NCI-H82 (cell line): ENCODE measurements at regions not wholly inside any gene's neighbourhood (a gene's known extent, or its start where the extent isn't known, plus 50 kb on each side); places are given as distances from the start of the nearest gene placed in this dataset.

ENCODE experiments used
- DNase-seq: peaks from one replicate; lab custom pipeline; 2025; lab: John Stamatoyannopoulos, UW

DNA sequence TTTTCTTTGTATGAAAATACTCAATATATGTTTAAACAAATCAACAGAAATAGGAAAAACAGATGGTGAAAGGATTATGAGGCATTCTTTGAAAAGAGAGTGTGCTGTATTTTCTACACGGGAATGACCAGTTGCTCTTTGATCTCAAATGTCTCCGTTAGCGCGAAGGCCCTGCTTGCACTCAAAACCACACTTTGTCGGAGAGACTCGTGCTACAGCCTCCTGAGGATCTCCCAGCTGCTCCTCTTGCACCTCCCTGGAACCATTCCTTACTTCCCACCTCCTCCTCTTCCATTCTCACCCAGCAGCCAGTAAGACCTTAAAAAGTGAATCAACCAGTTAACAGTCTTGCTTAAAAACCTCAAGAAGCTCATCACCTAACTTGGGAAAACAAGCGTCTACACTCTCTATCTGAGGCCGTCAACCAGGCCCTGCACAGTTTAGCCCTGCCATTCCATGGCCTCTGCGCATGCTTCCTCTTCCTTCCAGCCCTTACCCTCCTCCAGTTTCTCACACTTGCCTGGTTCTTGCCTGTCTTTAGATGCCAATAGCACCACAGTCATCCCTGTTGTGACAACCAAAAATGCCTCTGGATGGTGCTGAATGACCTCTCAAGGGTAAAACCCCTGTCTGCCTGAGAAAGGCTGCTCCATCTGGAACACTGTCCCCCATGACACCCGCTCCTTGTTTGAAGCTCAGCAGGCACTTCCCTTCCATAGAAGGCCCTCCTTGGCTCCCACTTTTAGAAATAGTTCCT is 594.7 kb upstream of the WWC1 start:
- no peak for DNase-seq

DNA sequence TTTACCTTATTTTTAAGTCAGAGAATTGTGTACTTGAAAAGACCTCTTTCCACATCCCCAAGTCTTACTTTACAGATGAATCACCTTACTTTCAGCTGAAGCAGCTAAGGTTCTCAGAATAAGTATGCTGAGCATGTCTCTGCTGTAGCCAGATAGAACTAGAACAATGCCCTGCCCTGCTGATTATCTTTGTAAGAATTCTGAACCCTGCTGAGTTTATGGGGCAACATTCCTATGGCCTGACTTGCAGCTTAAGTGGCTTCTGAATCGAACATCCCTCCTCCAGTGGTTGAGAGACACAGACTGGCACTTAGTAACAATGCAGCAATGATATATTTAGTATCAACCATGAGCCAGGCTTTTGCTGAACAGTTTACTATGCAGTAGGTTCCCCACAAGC is 592.0 kb upstream of the WWC1 start:
- no peak for DNase-seq

DNA sequence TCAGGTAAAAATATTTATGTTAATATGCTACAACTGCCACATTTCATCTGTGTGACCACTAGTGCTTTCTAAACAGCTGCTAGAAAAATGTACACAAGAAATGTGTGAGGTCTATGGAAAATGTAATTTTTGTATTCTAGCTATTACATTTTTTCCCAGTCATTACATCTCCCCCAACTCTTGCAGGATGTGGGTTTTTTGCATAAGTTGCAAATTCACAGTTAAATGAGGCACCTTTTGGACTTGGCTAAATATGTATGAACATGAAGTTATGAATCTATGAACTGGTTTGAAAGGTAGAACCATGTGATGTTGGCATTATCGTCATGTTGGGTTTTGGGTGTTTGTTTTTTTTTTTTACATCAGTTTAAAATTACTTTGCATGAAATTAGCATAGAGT is 590.4 kb upstream of the WWC1 start:
- DNase-seq, result no peak

DNA sequence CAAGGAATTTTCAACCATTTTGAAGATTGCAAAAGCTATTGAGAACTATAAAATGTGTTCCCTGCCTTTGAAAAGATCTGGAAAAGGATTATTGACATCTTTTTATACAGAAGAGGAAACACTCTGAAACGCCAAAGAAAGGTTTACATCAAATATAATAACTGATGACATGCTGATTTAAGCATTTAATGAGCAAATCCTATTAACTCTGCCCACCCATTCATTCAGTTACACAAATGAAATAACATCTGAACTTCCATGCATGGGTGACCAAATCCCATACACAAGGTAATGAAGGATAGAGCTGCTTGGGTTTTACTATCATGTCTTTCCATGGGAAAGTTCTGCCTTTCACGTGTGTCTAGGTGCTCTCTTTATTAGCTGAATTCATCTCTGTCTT is 589.4 kb upstream of the WWC1 start:
- peak; percentile 74 for DNase-seq

DNA sequence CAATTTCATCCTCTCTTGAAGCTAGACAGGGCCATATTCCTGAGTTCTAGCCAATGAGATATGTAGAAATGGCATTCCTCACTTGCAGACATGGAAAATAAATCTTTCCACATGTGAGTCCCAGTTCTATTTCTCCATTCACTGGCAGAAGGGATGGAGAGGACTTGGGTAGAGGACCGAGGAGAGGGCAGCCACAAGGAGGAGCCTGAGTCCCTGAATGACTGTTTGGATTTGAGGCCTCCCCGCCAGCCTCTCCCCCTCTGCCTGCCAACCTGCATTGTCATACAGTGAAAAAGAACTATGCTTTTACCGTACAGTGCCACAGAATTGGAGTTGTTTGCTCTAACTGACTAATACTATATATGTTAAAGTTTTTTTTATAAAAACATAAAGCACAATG is 583.0 kb upstream of the WWC1 start:
- peak; percentile 1 for DNase-seq

DNA sequence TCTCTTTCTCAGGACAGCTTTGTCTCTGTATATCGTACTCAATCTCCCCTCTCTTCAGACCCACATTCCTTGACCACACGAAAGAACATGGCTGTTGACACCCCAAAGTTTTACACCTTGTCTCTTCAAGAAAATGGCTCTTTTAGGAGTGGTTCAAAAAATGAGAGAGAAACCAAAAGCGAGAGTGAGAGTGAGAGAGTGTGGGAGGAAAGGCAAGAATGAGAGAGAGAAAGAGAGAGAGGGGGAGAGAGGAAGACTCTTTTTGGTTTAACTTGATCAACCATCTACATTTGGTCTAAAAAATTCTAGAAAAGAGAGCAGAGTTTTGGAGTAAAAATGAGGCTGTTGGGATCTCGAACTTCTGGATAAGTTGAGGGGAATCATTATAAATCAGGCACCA is 581.8 kb upstream of the WWC1 start:
- no peak for DNase-seq

DNA sequence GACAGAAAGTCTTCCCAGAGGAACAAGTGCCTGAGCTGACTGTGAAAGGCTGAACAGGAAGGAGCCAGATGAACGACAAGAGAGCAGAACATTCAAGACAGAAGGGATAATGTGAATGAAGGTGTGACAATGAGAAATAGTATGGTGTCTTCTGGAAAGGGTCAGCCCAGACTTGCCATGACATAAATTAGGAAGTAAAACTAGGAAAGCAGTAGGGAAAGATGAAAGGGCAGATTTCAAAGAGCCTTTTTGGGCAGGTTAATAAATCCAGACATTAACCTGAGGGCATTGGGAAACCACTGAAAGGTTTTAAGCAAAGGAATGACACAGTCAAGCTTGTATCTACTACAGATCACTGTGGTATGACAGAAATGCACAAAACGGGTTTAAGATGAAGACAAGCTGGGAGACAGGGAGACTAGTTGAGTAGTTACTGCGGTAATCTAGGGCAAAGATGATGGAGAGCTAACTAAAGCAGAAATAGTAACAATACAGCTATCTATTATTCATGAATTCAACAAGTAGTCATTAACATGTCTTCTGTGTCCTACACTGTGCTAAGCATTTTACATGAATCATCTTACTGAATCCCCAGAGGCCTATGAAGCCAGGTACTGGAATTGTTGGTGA is 580.9 kb upstream of the WWC1 start:
- DNase-seq, result no peak

DNA sequence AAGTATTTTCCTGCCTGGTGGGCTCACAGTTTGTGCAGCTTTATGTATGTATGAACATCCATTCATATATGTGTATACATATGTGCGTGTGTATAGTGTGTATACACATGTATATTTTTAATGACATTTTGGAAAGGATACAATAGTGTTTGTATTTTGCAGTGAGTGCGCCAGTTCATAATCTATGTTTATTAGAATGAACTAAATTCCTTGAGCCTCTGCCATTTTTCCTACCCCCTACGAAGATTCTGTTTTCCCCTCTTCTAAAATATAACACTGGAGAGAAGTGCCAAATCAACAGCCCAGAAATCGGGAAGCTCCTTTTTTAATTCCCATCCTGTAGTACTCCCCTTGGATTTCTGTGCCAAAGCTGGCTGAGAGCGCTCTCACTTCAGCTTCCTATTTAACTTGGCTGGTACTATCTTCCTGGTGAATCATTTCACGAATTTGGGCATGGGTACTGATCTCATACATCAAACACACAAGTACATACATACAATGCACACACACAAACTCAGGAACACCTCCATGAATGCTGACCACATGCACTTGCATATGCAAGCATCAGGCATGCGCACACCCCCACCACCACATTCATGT is 578.4 kb upstream of the WWC1 start:
- DNase-seq, result no peak

DNA sequence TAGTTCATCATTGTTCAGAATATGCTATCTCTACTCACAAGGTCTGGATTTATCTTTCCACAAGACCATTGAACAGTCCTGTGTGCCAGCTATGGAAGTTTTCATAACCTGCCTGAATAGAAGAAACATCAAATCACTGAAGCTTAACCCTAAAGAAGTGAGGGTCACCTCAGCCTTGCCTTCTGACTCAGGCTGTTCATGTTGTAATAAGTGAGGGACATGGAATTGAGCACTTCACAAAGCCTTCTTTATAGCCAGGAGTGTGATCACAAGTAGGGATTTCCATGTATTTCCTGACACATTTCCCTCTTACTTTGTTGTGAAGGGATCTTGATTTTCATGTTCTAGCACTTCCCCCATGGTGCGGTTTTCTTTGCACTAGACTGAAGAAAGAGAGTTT is 577.5 kb upstream of the WWC1 start:
- DNase-seq, result no peak

DNA sequence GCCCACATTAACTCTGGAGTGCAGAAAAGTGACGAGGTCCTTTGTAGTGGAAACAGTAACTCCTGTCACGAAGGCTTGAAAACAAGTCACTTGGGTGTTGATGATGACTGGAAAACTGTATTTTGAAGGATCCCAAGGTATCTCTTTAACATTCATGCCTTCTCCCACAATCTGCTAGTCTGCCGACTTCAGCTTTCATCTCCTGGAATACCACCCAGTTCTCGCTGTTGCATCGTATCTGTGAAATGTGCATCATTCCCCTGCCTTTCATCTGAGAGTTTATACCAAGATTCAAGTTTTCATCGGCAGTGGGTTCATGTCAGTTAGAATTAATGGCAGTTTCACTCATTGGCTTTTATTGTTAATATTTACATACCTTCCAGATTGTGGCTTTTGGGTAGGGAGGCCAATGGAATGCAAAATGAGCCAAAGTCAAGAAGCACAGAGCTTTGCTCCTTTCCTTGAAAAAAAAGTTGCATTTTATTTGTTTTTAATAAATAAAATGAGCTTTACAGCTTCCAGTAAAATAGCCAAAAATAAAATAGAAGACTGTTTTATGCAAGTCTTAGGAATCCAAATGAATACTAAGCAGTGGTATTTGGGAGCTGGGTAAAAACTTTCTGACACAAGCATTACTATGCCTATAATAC is 575.2 kb upstream of the WWC1 start:
- no peak for DNase-seq

DNA sequence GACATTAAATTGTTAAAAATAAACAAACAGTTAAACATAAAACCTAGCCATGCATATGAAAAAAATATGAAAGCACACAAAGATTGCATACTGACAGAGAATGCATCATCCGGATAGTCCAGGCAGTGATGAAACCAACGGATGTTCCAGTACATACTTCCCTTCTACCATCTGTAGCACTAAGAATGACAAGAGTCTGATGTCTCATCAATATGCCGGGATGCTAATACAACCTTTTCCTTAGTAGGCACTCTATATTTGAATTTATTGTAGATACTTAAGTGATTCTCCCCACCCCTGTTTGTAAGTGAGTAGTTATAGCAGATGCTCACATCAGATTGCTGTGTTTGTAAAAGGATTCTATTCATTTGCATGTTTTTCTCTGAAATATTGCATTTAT is 571.2 kb upstream of the WWC1 start:
- DNase-seq, result no peak

DNA sequence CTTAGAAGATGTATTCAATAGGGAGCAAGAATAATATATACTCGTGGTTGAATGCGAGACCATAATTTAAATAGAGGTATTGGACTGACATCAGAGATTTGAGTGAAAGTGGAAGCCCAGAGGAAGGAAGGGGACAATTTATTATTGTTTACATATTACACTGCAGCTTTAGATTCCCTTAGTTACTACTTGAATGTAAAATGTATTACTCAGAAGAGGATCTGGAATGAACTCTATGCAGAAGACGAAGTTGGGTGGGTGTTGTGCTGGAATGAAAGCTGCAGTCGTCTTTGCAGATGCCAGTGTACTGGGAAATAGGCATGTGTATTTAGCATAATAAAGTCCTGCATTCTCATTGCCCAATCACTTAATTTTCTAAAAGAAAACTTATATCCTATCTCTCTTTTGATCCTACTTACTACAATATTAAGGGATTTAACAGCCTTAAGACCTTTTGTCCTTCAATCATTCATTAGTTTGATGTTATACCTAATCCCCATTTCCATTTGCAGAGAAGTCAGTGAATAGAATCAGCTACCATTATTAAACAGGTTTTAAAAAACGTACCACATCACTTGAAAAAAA is 570.7 kb upstream of the WWC1 start:
- no peak for DNase-seq

DNA sequence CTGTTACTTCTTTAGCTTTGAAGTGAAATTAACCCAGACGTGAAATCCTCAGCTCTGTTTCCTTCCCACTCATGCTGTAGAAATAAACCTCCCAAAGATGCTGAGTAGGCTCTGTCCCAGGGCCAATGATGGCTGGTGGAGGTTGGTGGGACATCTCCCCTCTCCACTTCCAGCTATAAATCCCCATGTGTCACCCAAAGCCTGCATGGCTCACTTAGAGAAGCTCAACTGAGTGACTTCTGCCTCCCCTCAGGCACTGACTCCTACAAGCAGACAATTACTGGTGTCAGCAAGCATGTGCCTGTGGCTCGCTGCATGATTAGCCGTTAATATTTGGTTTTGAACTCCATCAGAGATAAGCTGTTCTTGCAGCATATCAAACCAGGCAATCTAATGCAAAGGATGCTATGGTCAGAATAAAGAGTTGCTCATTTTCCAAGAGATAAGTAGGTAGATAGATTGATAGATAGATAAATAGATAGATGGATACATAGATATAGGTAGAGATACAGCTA is 569.5 kb upstream of the WWC1 start:
- DNase-seq, result no peak

DNA sequence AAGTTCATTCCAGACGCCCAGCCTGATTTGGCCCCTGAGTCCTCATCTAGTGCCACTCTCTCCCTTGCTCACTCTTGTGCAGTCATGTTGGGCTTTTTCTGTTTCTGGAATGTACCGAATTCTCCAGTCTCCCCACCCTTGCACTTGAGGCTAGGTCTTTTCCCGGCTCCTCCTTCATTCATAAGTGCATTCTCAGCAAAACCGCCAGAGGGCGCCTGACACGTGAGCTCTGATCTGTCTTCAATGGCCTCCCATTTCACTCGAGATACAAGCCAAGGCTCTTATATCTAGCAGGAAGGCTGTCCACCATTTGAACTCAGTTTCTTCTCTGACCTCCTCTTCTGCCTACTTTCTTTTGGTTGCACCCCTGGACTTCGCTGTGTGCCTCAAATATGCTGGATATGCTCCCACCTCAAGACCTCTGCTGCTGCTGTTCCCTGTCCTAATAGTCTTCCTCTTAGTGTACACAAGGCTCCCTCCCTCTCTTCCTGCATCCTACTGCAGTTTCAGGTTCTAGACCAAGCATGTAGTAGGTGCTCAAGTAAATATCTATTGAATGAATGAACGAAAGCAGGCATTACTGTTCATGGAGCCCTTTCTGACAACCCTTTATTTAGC is 568.1 kb upstream of the WWC1 start:
- peak; percentile 85 for DNase-seq

DNA sequence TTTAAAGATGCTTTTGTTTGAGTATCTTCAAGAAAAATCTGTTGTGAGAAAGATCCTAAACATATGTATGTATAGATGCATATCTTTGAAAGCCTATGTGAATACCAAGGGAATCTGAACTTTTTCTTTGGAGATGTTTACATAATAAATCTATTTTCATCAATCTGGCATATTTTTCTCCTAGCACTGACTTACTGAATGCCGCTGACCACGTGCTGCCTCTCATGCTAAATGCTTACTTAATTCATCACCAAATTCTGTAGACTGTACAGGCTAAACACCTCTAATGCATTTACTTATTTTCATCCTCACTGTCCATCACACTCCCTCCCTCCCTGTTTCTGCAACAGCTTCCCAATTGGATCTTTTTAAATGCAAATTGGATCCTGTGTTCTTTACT is 566.2 kb upstream of the WWC1 start:
- DNase-seq, result no peak

DNA sequence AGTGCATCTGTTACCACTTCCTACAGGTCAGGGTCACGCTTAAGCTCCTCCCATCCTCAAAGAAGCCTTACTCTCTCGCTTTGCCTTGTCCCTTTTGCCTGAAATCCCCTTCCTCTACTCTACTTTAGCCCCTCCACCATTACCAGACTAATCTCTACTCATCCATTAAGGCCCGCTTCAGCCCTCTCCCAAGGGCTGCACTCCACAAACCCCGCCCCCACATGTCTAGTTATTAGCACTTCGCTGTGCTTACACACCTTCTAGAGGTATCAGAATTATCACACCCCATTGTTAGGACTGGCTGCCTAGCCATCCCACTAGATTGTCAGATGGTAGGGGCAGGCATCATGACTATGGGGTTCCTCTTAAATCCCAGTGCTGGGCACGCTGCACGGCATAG is 565.7 kb upstream of the WWC1 start:
- peak; percentile 96 for DNase-seq

DNA sequence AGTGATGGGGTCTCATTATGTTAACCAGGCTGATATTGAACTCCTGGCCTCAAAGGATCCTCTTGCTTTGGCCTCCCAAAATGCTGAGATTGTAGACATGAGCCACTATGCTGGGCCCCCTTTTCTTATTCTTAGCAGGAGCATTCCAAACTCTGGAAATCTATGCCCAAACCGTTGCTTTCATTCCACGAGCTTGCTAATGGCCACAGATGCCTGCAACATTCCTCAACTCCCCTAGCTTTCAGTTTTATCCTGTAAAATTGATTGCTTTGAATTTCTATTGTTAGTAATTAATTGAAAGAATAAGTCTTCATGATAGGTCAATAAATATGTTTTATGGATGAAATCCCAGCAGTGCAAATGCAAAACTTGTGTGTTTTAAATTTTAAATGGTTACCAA is 564.8 kb upstream of the WWC1 start:
- DNase-seq, result no peak

DNA sequence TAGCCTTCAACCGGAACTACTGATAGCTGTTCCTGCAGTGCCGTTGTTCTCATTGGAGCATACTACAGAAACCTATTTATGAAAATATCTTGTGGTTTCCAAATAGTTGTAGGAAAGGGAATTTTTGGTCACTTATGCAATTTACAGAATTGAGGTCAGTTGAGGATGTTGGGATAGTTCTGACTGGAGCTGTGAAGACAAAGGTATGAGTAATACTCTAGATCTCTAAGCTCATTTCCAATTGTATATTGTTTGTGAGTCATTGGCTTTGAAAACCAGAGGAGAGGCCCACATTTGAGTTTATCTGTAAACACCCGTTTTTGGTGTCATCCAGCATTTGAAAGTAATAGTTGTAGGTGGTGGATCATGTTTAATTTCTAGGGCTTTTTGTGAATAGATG is 561.3 kb upstream of the WWC1 start:
- no peak for DNase-seq

DNA sequence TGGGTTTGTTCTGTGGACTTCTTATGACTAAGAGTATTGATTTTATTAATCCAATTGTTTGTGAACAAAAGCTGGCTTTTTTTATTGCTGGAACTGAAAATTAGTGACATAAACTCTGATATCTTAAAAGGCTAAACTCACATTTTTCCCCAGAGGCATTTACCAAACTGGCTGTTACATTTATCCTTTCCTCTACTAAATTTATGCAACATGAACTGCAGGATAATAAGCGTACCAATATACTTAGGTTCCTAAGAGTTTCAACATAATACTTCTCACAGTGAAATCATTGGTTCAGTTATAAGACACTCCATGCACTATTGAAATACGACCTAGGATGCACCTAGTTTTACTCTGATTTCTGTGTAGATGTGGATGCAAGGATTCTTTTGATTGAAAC is 560.8 kb upstream of the WWC1 start:
- no peak for DNase-seq

DNA sequence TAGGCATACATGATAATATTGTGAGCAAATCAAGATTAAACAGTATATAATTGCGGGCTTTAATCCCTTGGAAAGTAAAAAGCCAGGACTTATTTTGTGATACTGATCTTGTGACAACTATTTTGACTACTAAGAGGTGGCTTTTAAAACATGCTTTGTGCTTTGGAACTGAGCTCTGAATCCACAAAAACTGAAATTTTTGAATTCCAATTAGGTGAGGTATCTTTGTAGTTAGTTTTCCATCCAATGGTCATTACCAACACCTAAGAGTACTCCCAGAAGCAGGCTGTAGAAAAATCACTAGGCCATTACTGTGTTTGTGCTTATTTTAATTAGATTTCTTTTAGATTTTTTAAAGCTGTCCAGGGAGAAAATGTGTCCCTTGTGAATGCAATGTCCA is 559.5 kb upstream of the WWC1 start:
- DNase-seq, result no peak

DNA sequence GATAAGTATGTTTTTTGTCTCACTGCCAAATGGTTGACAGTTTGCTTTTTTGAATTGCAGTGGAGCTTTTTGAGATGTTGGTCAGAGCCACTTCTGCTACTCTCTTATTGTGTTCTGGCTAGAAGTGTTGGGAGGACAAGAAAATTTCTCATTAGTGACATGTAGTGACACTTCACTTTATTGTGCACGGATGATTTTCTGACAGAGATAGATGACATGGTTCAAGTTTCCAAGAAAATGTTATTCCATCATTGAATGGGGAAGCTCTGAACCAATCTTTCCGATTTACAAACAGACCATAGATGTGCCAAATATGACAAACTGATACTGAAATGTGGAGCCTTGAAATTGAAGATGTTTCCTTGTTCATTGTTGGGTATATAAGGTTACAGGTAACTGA is 558.9 kb upstream of the WWC1 start:
- DNase-seq, result no peak

DNA sequence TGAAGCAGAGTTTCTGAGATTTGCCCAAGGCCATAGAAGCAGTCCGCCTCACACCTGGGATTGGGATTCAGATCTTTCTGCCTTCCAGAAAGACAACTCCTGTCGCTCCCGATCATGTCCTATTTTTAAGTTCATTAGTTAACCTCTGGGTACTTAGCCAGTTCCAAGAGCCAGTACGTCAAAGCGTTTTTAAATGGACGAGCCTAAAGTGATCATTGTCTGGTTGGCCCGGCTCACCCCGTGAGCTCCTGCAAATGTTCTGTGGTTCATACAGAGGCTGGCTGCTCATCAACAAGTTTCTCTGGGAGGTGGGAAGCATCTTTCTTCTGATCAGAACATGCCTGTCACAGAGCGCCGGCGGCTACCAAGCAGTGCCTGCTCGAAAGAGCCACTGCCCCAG is 554.5 kb upstream of the WWC1 start:
- no peak for DNase-seq
